ENCODE measurements at regions not wholly inside any gene's neighbourhood (a gene's known extent, or its start where the extent isn't known, plus 50 kb on each side); places are given as distances from the start of the nearest gene placed in this dataset.

DNA sequence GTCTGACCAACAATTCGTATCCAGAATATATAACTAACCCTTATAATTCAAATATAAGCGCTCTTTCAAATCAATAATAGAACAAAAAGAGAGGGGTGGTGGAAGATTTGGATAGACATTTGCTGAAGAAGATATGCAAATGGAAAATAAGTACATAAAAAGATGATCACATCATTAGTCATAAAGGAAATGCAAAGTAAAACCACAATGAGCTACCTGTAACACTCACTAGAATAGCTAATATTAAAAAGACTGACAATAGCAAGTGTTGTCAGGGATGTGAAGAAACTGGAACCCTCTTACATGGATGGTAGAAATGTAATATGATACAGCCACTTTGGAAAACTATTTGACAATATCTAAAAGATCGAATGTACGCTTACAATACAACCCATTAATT, 84.9 kb upstream of the MRPS9 start:
- no peak for TF ChIP-seq POLR2AphosphoS5 (IDR thresholded peaks at IDR 0.05; ENCODE audit: low read depth, low read length)
- TF ChIP-seq POLR2A (IDR thresholded peaks at IDR 0.05; ENCODE audit: low read depth, low read length), result no peak
- TF ChIP-seq TAF1 (IDR thresholded peaks at IDR 0.05; ENCODE audit: borderline replicate concordance, low read depth, low read length), result no peak
